Nephron (organoid): ENCODE measurements at regions not wholly inside any gene's neighbourhood (a gene's known extent, or its start where the extent isn't known, plus 50 kb on each side); places are given as distances from the start of the nearest gene placed in this dataset.

ENCODE experiments used
- H3K27ac Mint-ChIP-seq, 3 experiments: 2 replicates each; pipeline ENCODE4 v1.8.0; 2020; ENCODE audit warnings: mixed read lengths in 3 of 3, mild to moderate bottlenecking in 2 of 3, moderate library complexity in 1 of 3
- H3K27me3 Mint-ChIP-seq: 2 replicates; pipeline ENCODE4 v1.8.0; 2021; ENCODE audit warnings: low read depth, mild to moderate bottlenecking, moderate library complexity, mixed read lengths
- H3K36me3 Mint-ChIP-seq: 2 replicates; pipeline ENCODE4 v1.8.0; 2020; ENCODE audit warnings: low read depth, mixed read lengths
- H3K4me1 Mint-ChIP-seq: 2 replicates; pipeline ENCODE4 v1.8.0; 2020; ENCODE audit warnings: mixed read lengths
- H3K4me3 Mint-ChIP-seq, 3 experiments: 2 replicates each; pipeline ENCODE4 v1.8.0; 2020; ENCODE audit warnings: mild to moderate bottlenecking in 3 of 3, mixed read lengths in 3 of 3, moderate library complexity in 2 of 3
- H3K9me3 Mint-ChIP-seq: 2 replicates; pipeline ENCODE4 v1.8.0; 2020; ENCODE audit warnings: mixed read lengths
- TF ChIP-seq, protein P1 (sequence below), 3 experiments: fragments of 200-600 bp; sonication (generic); IDR thresholded peaks; one replicate each; pipeline ENCODE4 v1.5.0; 2021; ENCODE audit warnings: antibody characterized with exemption in 3 of 3; ENCODE audit not compliant: unreplicated experiment in 3 of 3

- Mint-ChIP-seq H3K9me3 (no peaks in the 10 kb centered on the region), H3K27me3 (peaks cover 6% of the 10 kb centered on the region), H3K4me3 (no peak overlapping the region), H3K36me3 (no peaks in the 10 kb centered on the region), H3K4me1 (no peaks in the 10 kb centered on the region), H3K27ac (no peak overlapping the region)
- TF ChIP-seq, protein P1, sequence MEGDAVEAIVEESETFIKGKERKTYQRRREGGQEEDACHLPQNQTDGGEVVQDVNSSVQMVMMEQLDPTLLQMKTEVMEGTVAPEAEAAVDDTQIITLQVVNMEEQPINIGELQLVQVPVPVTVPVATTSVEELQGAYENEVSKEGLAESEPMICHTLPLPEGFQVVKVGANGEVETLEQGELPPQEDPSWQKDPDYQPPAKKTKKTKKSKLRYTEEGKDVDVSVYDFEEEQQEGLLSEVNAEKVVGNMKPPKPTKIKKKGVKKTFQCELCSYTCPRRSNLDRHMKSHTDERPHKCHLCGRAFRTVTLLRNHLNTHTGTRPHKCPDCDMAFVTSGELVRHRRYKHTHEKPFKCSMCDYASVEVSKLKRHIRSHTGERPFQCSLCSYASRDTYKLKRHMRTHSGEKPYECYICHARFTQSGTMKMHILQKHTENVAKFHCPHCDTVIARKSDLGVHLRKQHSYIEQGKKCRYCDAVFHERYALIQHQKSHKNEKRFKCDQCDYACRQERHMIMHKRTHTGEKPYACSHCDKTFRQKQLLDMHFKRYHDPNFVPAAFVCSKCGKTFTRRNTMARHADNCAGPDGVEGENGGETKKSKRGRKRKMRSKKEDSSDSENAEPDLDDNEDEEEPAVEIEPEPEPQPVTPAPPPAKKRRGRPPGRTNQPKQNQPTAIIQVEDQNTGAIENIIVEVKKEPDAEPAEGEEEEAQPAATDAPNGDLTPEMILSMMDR (IDR thresholded peaks at IDR 0.05; ENCODE audit: unreplicated experiment in 3 of 3): no peak
Observed at GRCh38 chr14:98770151-98770550, 501.8 kb downstream of the BCL11B start.

DNA sequence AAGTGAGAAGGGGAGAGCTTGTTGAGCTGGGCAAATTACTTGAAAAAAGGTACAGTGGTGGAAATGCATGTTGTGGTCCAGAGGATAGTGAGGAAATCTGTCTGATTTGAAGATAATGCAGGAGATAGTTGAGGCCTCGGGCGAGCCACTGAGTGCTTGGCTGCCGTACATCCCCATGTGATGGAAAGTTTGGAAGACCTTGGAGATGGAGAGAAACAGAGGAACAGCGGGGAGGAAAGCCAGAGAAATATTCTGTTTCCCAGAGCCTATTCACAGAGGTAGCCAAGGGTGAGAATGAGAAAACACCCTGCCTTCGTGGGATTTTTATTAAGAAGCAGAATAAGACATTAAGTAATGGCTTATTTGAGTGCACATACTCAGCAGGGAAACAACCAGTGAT is 498.2 kb downstream of the BCL11B start:
- peaks cover 7% of the 10 kb centered on the region for H3K27me3 Mint-ChIP-seq
- no peaks in the 10 kb centered on the region for H3K4me1 Mint-ChIP-seq
- no peak overlapping the region for H3K4me3 Mint-ChIP-seq
- TF ChIP-seq, protein P1 (IDR thresholded peaks at IDR 0.05; ENCODE audit: unreplicated experiment in 3 of 3): no peak
- H3K9me3 Mint-ChIP-seq: no peaks in the 10 kb centered on the region
- H3K36me3 Mint-ChIP-seq: no peaks in the 10 kb centered on the region
- no peak overlapping the region for H3K27ac Mint-ChIP-seq

GRCh38 chr14:98775892-98776291 is 496.1 kb downstream of the BCL11B start:
- Mint-ChIP-seq H3K4me1 (no peaks in the 10 kb centered on the region), H3K27me3 (peaks cover 6% of the 10 kb centered on the region), H3K9me3 (no peaks in the 10 kb centered on the region), H3K4me3 (no peak overlapping the region), H3K36me3 (no peaks in the 10 kb centered on the region), H3K27ac (no peak overlapping the region)
- TF ChIP-seq, protein P1 (IDR thresholded peaks at IDR 0.05; ENCODE audit: unreplicated experiment in 3 of 3): no peak

DNA sequence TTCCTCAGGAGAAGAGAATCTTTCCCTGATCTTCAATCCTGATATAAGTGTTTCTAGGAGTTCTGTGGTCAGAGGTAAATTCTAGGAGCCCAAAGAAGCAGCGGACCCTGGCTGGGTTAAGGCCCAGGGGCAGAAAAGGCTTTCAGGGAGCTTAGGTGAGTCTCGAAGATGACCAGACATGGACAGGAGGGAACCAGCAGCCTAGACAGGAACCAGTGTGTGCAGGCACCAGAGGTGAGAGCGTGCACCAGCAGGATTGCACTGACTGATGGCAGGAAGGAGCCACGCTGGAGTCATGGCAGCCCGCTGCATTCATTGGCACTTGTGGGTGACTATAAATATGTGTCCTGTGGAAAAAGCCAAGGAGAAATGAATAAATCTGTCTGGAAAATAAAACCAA is 489.9 kb downstream of the BCL11B start:
- TF ChIP-seq, protein P1 (IDR thresholded peaks at IDR 0.05; ENCODE audit: unreplicated experiment in 3 of 3): no peak
- H3K4me3 Mint-ChIP-seq: no peak overlapping the region
- peaks cover 4% of the 10 kb centered on the region for H3K4me1 Mint-ChIP-seq
- no peak overlapping the region for H3K27ac Mint-ChIP-seq
- H3K27me3 Mint-ChIP-seq: peaks cover 14% of the 10 kb centered on the region
- no peaks in the 10 kb centered on the region for H3K36me3 Mint-ChIP-seq
- no peaks in the 10 kb centered on the region for H3K9me3 Mint-ChIP-seq

DNA sequence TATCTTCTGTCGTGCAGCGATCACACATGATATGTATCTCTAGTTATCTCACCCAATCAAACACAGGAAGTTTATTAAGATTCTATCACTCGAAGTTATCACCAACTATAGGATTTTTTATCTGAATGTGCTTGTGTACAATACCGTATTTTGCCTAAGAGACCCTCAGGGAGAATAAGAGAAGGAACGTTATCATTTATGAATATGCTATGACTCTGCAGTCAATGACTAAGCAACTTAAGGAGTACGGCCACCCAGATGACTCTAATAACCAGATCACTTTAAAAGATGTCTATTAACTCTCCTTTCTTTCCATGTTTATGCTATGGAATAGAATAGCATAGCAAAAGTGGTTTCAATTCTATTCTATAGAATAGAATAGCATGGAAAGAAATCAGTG is 486.4 kb downstream of the BCL11B start:
- peaks cover 4% of the 10 kb centered on the region for H3K4me1 Mint-ChIP-seq
- H3K36me3 Mint-ChIP-seq: no peaks in the 10 kb centered on the region
- no peaks in the 10 kb centered on the region for H3K9me3 Mint-ChIP-seq
- no peak overlapping the region for H3K27ac Mint-ChIP-seq
- no peak overlapping the region for H3K4me3 Mint-ChIP-seq
- peaks cover 25% of the 10 kb centered on the region for H3K27me3 Mint-ChIP-seq
- TF ChIP-seq, protein P1 (IDR thresholded peaks at IDR 0.05; ENCODE audit: unreplicated experiment in 3 of 3): no peak

- TF ChIP-seq, protein P1 (IDR thresholded peaks at IDR 0.05; ENCODE audit: unreplicated experiment in 3 of 3): no peak
- Mint-ChIP-seq H3K4me1 (peaks cover 4% of the 10 kb centered on the region), H3K9me3 (no peaks in the 10 kb centered on the region), H3K27me3 (peaks cover 31% of the 10 kb centered on the region), H3K27ac (no peak overlapping the region), H3K36me3 (no peaks in the 10 kb centered on the region), H3K4me3 (no peak overlapping the region)
Observed at GRCh38 chr14:98786456-98786855, 485.5 kb downstream of the BCL11B start.
